Fibroblast of the conjunctiva (primary cell): ENCODE measurements at regions not wholly inside any gene's neighbourhood (a gene's known extent, or its start where the extent isn't known, plus 50 kb on each side); places are given as distances from the start of the nearest gene placed in this dataset.

Experiments
- DNase-seq: peaks from one replicate; pipeline ENCODE4 v3.0.0-alpha.2; 2010; ENCODE audit warnings: low read depth

DNA sequence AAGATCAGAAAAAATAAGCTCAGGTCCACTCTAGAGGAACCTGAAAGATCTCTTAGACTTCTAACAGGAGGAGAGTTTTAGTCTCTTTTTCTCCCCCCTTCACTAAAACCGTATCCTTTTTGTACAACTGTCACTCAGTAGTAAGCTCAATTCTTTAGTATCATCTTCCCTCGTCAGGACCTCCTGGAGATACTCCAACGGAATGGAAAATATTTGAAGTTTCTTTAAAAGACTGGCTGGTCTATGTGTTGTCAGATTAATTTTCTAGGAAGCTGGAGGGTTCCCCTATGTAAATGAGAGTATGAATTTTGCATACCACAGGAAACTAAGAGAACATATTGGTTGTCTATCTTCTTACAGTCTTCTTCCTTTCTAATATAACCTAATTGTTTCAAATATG, 747.7 kb upstream of the CBLB start:
- DNase-seq = no peak

DNA sequence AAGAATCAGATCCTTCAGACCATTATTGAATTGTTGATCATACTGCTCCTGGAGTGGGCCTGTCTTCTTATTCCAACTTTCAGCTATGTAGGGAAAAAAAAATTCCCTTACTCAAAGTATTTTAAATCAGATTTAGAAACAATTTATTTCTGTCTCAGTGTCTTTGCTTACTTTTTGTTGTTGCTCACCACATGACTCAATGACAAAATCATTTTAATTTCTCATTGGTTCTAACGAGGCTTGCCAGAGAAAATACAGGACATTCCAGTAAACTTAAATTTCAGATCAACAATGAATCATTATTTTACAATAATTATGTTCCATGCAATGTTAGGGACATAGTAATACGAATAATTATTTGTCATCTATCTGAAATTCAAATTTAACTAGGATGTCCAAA, 748.5 kb upstream of the CBLB start:
- no peak for DNase-seq

DNA sequence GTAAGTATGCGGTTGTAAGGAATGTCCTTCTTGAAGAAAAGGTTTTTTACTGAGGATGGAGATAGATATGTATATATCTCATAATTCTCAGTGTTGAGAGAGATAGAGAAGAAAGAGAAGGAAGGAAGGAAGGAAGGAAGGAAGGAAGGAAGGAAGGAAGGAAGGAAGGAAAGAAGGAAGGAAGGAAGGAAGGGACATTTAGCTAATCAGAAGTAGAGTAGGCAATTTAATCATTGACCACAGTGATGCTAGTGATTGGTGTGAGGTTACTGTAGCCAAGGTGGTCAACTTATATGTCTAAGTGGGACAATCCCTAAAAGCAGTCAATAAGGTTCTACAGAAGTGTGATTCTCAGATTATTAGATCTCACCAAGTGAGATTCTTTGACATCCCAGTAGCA, 751.8 kb upstream of the CBLB start:
- DNase-seq = no peak

DNA sequence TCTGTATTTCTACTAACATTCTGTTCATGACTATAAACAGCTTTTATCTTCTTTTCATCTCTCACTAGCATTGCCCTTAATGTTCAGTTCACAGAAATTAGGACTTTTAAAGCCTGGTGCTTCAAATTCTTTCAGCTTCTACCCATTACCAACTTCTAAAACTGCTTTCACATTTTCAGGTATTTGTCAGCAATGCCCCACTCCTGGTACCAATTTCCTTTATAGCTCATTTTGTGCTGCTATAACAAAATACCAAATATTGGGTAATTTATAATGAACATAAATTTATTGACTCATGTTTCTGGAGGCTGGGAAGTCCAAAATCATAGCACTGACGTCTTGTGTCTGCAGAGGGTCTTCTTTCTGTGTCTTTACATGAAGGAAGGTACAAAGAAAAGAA, 753.1 kb upstream of the CCDC54 start:
- no peak for DNase-seq

DNA sequence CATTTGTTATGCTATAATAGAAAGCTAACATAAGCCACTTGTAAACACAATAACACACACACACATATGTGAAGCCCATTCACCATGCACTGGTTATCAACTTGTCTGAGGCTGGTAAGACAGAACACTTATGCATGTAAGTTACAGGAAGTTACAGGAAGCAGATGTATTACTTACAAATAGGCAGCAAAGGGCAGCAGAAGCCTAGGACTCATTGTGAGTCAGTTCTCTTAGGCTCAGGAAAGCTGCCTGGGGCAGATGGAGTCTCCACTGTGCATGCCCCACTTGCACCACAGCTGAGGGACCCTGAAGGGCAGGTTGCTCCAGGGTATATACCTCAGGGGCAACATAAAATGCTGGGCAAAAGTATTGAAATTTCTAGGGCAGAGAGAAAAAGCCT, 748.8 kb upstream of the CCDC54 start:
- no peak for DNase-seq

DNA sequence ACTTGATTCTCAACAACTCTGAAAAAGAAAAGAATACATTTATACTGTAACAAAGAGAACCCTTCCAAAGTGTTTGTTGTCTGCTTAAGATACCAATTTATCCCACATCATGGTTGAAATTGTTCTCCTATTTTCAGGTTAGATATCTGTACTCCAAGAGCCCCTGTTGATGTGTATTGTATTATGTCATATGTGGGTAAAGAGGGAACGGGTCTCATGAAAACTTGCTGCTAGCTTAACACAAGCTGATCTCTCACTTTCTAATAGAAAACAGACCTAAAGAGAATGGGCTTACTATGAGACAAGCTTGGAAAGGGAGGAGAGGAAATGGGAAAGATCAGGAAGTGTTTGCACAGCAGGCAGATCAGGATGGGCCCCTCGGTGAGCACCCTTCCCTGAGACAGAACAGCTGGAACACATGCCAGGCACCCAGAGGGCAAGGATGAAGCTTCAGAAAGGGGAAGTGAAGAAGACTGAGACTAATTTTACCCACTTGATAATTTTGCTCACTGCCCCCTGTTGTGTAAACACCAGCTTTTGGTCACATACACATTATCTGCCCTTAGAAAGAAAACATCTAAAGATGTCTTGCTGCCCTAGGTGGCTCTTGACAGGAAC, 747.9 kb upstream of the CCDC54 start:
- DNase-seq = no peak

DNA sequence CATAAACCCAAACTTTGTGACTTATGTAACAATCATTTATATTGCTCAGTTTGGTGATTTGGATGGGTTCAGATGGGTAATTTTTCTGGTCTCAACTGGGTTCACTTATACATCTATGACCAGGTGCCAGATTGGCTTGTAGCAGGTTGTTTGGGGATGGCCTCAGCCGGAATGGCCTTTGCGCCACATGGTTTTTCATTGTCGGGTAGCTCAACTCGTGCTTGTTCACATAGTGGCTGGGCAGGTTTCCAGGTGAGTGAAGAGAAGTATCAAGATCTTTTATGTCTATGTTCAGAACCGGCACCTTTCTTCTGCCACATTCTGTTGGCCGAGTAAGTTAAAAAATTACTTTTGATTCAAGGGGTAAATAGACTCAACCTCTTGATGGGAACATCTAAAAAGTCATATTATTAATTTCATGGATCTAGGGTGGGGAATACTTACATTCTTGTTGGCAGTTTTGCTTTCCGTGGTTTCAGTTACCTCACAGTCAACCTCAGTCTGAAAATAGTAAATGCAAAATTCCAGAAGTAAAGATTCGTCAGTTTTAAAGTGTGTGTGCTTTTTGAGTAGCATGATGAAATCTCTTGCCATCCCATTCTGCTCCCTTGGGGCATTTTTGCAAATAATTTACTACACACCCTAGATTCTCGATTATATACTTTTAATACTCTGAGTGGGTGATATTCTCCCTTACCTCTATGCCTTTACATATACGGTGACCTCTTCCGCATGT, 745.7 kb upstream of the CCDC54 start:
- DNase-seq = no peak

DNA sequence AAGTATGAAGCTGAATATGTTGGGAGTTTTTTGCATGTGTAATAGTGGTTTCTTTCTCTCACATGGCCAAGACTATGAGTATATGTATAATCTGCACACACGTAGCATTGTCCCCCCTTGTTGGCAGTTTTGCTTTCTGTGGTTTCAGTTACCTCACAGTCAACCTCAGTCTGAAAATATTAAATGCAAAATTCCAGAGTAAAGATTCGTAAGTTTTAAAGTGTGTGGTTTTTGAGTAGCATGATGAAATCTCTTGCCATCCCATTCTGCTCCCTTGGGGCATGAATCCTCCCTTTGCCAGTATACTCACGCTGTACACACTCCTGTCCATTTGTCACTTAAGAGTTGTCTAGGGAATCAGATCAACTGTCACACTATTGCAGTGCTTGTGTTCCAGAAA, 742.0 kb upstream of the CCDC54 start:
- DNase-seq = peak; percentile 79

DNA sequence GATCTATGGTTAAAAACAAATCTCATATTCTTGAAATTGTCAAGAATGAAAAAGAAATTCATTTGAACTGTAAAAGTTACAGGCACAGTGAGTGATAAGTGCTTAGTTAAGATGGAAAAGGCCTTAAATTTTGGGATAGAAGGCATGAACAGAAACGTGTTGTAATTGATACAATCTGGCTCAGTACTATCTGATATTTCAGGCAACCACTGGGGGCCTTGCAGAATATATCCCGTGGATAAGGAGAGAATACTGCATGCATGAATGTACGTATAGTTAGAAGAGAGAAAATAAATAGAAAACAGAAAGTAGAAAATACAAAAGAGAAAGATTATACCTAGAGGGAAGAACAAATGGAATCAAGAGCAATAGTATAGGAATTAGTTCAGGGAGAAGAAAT, 741.4 kb upstream of the CCDC54 start:
- no peak for DNase-seq

DNA sequence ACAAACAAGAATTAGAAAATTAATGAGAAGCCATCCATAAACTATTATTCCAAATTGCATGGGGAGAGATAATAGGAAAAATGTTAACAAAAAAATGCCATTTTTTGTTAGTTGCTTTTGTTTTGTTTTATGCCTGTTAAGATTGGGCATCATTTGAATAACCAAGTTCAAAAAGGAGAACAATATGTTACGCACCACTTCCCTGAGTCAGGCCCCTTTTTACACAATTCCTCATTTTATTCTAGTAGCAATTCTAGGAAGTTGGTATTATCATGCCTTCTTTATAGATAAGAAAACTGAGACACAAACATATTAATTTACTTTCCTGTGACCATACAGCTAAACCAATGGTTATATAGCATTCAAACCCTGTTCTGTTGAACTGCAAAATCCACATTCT, 736.9 kb upstream of the CCDC54 start:
- no peak for DNase-seq

DNA sequence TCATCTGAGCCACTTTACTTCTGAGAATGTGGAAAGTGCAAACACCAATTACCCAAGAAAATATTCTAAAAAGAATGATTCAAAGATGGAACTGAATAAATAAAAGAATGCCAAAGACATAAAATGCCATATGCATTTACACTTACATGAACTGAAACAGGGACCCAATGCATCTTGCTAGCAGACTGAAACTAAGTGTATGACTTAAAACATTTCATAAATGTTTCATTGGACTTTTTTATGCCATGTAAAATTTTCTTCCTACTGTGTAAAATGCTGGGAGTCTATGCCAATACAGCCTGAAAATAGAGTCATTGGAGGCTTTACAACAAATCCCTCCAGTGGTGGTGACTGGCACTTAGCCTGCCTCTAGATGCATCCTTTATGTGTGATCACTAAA, 735.1 kb upstream of the CCDC54 start:
- DNase-seq = no peak

DNA sequence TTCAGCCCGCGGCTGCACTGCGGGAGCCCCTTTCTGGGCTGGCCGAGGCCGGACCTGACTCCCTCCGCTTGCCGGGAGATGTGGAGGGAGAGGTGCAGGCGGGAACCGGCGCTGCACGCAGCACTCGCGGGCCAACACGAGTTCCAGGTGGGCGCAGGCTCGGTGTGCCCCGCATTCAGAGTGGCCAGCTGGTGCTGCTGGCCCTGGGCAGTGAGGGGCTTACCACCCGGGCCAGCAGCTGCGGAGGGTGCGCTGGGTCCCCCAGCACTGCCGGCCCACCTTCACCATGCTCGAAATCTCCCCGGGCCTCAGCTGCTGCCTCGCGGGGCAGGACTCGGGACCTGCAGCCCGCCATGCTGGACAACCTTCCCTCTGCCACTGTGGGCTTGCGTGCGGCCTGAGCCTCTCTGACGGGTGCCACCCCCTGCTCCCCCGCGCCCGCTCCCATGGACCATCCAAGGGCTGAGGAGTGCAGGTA, 733.5 kb upstream of the CCDC54 start:
- no peak for DNase-seq

DNA sequence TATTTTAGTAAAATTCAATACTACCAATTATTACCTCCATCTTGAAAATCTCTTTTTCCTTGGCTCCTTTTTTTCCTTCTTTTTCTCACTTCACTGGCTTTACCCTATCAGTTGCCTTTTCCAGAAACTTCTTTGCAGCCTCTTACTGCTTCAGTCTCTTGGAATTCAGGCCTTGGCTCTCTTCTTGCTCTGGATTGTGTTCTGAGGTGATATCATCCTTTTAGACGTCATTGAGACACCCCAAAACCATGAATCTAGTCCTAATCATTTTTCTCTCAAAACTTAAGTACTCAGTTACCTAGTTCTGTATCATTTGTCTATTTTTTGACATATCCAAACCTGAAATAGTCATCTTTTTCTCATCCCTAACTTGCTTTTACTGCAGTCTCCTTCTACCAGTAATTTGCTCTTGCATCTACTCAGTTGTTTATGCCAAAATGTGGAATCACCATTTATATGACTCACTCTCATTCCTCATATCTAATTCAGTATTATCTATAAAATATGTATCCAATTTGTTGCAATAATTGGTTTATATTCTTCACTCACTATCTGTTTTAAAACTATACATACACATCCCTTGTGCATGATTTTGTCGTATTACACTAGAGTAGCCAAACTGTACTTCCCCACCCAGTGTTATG, 703.2 kb upstream of the CCDC54 start:
- no peak for DNase-seq

DNA sequence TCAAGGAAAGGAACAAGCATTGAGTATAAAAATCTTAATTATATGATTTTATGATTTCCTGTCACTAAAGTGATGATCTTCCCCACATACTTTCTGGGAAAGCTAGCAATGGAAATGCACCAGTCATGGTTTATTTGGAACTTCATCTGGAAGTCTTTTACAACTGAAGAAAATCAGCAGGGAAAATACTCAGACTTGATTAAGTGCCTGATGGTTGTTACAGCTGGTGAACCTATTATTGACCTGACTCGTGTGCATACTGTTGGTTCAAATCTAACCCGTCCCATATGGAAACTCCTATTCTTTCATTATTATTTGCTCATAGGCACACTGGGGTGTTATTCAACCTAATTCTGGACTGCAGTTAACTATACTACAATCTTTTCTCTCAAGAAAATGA, 701.8 kb upstream of the CCDC54 start:
- no peak for DNase-seq

DNA sequence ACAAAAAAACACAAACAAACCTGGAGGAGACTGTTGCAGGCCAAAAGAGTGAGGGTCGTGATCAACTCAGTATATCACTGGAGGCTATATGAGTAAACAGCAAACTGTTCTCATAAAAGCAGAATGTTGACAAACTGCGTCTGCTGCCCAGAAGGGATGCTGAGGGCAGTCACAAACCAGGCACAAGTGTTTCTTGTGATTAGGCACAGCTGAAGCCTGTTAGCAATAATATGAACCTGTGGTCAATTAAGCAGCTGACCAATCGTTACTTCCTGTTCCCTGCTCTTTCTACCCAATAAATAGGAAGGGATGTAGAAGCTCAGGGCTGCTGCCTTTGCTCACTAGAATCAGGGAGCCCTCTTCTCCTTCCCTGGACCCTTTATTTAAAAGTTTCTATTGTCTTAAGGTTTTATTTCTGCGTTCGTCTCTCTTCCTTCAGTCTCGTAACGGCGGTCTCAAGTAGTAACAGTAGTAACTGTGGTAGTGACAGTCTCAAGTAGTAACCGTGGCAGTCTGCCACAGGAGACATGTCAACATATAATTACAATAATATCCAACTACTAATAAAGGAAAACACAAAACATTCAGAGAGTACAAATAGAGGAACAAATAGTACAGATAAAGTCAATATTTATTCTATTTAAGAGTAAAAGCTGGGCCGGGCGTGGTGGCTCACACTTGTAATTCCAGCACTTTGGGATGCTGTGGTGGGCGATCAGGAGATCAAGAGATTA, 698.4 kb upstream of the CCDC54 start:
- DNase-seq = no peak

DNA sequence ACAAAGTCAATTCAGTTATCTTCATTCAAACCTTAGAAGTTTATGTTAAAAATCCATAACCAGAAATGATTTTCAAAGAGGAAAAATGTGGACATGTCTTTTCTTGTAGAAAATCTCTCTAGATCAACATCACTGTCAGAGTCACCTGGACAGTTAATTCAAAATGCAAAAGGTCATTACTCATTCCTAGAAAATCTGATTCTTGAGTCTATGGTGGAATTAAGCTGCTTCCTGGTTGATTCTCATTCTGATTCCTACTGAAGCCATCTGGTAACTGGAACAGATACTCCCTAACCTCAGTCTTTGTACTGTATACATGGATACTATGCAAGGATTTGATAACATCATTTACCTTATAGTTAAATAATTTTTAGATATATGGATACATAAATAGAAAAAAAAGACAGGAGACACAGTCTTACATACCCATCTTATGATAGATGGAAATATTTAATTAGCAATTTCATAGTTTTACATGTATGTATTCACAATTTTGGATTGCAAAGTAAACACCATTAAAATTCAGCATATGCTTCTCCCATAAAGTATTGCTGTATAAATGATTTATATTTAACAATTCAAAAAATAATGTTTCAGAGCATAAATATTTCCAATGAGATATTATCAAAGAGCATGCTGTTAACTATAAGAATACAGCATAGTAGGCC, 693.2 kb upstream of the CCDC54 start:
- DNase-seq = no peak

DNA sequence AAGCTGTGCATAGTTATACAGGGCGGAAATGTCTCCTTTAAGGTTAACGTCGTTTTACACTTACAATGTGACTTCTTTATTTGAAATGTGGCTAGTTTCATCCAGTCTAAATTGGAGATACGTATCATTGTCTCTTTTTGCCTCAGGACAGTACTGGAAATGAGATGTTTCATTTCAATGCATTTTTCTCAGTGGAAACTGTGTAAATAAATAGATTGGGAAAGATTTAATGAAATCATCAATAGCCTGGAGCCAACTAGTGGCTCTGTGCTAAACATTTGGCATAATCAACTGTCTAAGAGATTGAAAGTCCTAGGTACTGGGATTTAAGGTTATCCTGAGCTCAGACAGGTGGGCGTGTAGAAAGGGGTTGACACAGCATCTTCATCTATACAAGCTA, 691.5 kb upstream of the CCDC54 start:
- no peak for DNase-seq

DNA sequence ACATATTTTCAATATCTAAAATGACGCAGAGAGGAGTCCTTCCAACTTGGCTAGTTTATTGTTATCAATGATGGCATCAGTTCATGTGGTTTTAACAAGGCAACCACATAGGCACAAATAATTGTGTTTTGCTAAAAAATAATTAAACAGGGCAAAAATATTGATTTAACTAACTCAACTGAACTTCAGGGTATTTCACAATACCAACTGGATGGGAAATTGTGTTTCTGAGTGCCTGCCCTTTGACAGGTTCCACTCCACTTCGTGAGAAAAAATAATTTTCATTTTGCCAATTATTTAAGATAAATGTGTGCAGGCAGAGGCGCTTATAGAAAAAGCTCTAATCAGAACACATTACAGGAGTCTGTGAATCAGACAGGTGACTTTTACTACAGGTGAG, 689.3 kb upstream of the CCDC54 start:
- DNase-seq = no peak

DNA sequence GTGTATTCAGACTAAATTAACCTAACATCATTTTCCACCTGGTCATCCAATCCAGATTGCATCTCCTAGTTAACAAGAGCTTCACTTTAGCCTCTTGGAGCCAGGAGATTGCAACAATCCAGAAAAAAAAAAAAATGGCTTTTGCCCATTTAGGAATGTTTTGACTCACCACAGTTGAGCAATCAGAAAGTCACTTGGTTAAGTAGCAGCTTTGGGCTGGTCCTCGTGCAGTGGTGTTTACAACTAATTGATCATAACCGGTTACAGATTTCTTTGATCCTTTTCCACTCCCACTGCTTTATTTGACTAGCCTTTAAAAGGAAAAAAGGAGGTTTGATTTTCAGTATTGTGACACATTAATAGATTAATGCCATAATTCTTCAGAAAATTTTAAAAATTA, 688.8 kb upstream of the CCDC54 start:
- peak; percentile 75 for DNase-seq

DNA sequence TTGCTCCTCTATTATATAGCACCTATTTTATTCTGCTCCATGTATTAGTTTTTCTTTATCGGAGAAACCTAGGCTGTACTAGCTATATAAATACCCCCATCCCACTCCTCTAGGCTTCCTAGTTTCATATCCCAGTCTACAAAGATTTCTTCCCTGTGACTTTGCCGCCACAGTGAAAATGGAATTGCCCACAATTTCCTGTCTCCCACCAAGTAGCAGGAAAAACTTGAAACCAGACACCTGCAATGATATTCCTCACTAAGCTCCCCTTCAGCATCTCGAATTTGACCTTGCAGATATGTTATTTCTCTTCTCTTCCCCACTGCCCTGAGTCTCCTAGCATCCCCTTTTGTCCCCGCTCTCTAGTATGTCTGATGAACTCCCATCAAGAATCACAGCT, 685.8 kb upstream of the CCDC54 start:
- DNase-seq = no peak

DNA sequence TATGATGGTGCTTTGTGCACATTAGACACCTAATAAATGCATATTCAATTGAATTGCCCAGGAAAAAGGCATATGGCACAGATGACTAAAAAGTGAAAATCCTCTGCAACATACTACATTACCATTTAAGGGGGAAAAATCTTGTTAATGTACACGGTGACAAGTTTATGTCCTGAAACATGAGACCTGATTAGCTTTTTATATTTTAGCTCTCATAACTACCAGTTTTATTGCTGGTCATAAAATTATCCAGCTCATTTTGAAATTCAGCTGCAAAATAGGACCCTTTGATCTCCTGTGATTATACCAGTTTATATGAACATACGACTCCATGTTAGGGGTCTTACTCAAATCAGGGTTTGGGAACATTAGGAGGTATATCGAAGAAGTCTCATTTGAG, 684.6 kb upstream of the CCDC54 start:
- DNase-seq = no peak

DNA sequence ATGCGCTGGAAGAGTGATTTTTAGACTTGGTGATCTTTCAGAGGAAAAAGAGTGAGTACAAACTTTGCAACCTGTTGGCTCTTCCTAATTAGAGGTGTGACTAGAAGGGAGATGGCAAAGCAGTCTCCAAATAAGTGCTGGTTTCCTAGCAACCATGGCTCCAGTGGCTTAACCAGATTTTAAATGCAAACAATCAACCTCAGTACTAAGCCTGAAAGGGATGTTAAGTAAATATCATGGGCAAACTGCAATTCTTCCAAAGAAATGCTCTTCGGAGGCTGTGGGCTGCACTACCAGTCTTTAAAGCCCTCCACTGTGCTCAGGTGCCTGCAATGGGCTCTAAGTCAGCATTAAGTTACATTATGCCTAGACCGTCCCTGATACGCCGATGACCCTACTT, 678.1 kb upstream of the CCDC54 start:
- DNase-seq = no peak
